ENCODE measurements at regions not wholly inside any gene's neighbourhood (a gene's known extent, or its start where the extent isn't known, plus 50 kb on each side); places are given as distances from the start of the nearest gene placed in this dataset.
"Not testable (repeated sequence)": the region's sequence is repeated elsewhere in the genome, so short reads cannot be mapped to it uniquely, and the experiment has no call there.

- Histone ChIP-seq H3K79me2 (ENCODE audit: insufficient read depth, low read depth) (no peaks in the 10 kb centered on the region), H3K36me3 (ENCODE audit: insufficient read depth) (no peaks in the 10 kb centered on the region), H3K4me1 (ENCODE audit: low read depth, poor library complexity, severe bottlenecking) (no peaks in the 10 kb centered on the region), H3K9ac (no peak overlapping the region), H3K27me3 (ENCODE audit: insufficient read depth, low read depth) (no peaks in the 10 kb centered on the region), H2AFZ (ENCODE audit: low read depth) (no peak overlapping the region), H3K4me2 (no peak overlapping the region), H3K27ac (no peak overlapping the region), H4K20me1 (ENCODE audit: insufficient read depth) (no peaks in the 10 kb centered on the region), H3K4me3 (IDR thresholded peaks at IDR 0.05; ENCODE audit: insufficient read depth, low read depth, low read length) (no peak overlapping the region)
- TF ChIP-seq, protein P1, sequence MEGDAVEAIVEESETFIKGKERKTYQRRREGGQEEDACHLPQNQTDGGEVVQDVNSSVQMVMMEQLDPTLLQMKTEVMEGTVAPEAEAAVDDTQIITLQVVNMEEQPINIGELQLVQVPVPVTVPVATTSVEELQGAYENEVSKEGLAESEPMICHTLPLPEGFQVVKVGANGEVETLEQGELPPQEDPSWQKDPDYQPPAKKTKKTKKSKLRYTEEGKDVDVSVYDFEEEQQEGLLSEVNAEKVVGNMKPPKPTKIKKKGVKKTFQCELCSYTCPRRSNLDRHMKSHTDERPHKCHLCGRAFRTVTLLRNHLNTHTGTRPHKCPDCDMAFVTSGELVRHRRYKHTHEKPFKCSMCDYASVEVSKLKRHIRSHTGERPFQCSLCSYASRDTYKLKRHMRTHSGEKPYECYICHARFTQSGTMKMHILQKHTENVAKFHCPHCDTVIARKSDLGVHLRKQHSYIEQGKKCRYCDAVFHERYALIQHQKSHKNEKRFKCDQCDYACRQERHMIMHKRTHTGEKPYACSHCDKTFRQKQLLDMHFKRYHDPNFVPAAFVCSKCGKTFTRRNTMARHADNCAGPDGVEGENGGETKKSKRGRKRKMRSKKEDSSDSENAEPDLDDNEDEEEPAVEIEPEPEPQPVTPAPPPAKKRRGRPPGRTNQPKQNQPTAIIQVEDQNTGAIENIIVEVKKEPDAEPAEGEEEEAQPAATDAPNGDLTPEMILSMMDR (conservative IDR thresholded peaks at IDR 0.05; ENCODE audit: low read depth, low read length), result no peak
Observed at GRCh38 chr1:245056913-245057312, 97.9 kb upstream of the KIF26B start.

GRCh38 chr1:245056296-245056695 is 98.5 kb upstream of the KIF26B start:
- not testable (repeated sequence) for H3K4me3 ChIP-seq (IDR thresholded peaks at IDR 0.05; ENCODE audit: insufficient read depth, low read depth, low read length); H4K20me1 ChIP-seq (ENCODE audit: insufficient read depth)

DNA sequence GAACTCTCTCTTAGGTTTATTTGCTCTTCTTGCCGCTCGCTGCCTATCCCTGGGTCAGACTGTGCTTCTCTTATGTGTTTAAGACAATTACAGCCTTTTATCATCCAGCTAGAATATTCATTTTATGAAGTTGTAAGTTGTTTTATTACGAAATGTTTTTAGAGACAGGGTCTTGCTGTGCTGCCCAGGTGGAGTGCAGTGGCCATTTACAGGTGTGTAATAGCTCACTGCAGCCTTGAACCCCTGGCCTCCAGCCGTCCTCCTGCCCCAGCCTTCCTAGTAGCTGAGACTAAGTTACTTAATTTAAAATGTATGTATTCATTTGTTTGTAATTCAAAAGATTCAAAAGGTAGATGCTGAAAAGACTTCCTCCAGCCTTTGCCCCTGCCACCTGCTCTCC is 99.0 kb upstream of the KIF26B start:
- Histone ChIP-seq H3K27me3 (ENCODE audit: insufficient read depth, low read depth) (no peaks in the 10 kb centered on the region), H3K36me3 (ENCODE audit: insufficient read depth) (no peaks in the 10 kb centered on the region), H3K4me1 (ENCODE audit: low read depth, poor library complexity, severe bottlenecking) (no peaks in the 10 kb centered on the region), H3K9ac (no peak overlapping the region), H3K4me3 (IDR thresholded peaks at IDR 0.05; ENCODE audit: insufficient read depth, low read depth, low read length) (no peak overlapping the region), H4K20me1 (ENCODE audit: insufficient read depth) (no peaks in the 10 kb centered on the region), H2AFZ (ENCODE audit: low read depth) (no peak overlapping the region), H3K79me2 (ENCODE audit: insufficient read depth, low read depth) (no peaks in the 10 kb centered on the region), H3K4me2 (no peak overlapping the region), H3K27ac (no peak overlapping the region)
- TF ChIP-seq, protein P1 (conservative IDR thresholded peaks at IDR 0.05; ENCODE audit: low read depth, low read length), result no peak

More at GRCh38 chr1:245056296-245056695, 98.5 kb upstream of the KIF26B start:
- H3K27me3 ChIP-seq (ENCODE audit: insufficient read depth, low read depth); H3K79me2 ChIP-seq (ENCODE audit: insufficient read depth, low read depth); H3K36me3 ChIP-seq (ENCODE audit: insufficient read depth); H3K9ac ChIP-seq; H3K27ac ChIP-seq; H3K4me1 ChIP-seq (ENCODE audit: low read depth, poor library complexity, severe bottlenecking); H2AFZ ChIP-seq (ENCODE audit: low read depth); H3K4me2 ChIP-seq: not testable (repeated sequence)

GRCh38 chr1:245054507-245055270 is 100.1 kb upstream of the KIF26B start:
- H3K79me2 ChIP-seq (ENCODE audit: insufficient read depth, low read depth), result no peaks in the 10 kb centered on the region
- no peaks in the 10 kb centered on the region for H3K36me3 ChIP-seq (ENCODE audit: insufficient read depth)
- no peaks in the 10 kb centered on the region for H4K20me1 ChIP-seq (ENCODE audit: insufficient read depth)
- no peak overlapping the region for H3K27ac ChIP-seq
- H3K4me2 ChIP-seq, result no peak overlapping the region
- no peak overlapping the region for H3K4me3 ChIP-seq (IDR thresholded peaks at IDR 0.05; ENCODE audit: insufficient read depth, low read depth, low read length)
- TF ChIP-seq, protein P1 (conservative IDR thresholded peaks at IDR 0.05; ENCODE audit: low read depth, low read length), result no peak
- no peaks in the 10 kb centered on the region for H3K27me3 ChIP-seq (ENCODE audit: insufficient read depth, low read depth)
- no peak overlapping the region for H3K9ac ChIP-seq
- no peaks in the 10 kb centered on the region for H3K4me1 ChIP-seq (ENCODE audit: low read depth, poor library complexity, severe bottlenecking)
- no peak overlapping the region for H2AFZ ChIP-seq (ENCODE audit: low read depth)

GRCh38 chr1:245054105-245054504 is 100.7 kb upstream of the KIF26B start:
- no peaks in the 10 kb centered on the region for H4K20me1 ChIP-seq (ENCODE audit: insufficient read depth)
- H3K36me3 ChIP-seq (ENCODE audit: insufficient read depth), result no peaks in the 10 kb centered on the region
- H3K4me2 ChIP-seq, result no peak overlapping the region
- H3K4me3 ChIP-seq (IDR thresholded peaks at IDR 0.05; ENCODE audit: insufficient read depth, low read depth, low read length), result no peak overlapping the region
- no peak overlapping the region for H3K9ac ChIP-seq
- H2AFZ ChIP-seq (ENCODE audit: low read depth), result no peak overlapping the region
- no peaks in the 10 kb centered on the region for H3K4me1 ChIP-seq (ENCODE audit: low read depth, poor library complexity, severe bottlenecking)
- H3K79me2 ChIP-seq (ENCODE audit: insufficient read depth, low read depth), result no peaks in the 10 kb centered on the region
- no peaks in the 10 kb centered on the region for H3K27me3 ChIP-seq (ENCODE audit: insufficient read depth, low read depth)
- TF ChIP-seq, protein P1 (conservative IDR thresholded peaks at IDR 0.05; ENCODE audit: low read depth, low read length), result no peak
- H3K27ac ChIP-seq, result no peak overlapping the region

Measured in KMS-11 (cell line).